ENCODE measurements at regions not wholly inside any gene's neighbourhood (a gene's known extent, or its start where the extent isn't known, plus 50 kb on each side); places are given as distances from the start of the nearest gene placed in this dataset.

DNA sequence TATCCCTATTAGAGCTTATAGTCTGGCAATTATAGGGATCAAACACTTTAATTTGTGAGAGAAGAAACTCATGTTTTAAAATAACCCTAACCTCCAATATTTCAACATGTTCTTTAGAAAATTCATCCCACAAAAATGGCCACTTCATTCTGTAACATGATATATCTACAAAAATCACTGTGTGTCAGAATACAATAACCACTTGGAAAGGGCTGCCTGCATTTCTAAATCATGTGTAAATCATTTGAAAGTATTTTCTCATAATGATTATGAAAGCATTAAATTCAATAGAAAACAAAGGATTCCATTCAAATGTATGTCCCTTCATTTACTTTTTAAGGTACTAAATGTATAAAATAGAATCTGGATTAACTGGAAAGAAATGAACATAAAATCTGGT is 101.4 kb upstream of the NHSL1 start:
- Mint-ChIP-seq H3K27ac (ENCODE audit: unreplicated experiment) (no peak overlapping the region), H3K9me3 (ENCODE audit: unreplicated experiment) (no peaks in the 10 kb centered on the region), H3K36me3 (ENCODE audit: low read depth, unreplicated experiment) (no peaks in the 10 kb centered on the region), H3K4me3 (ENCODE audit: unreplicated experiment) (no peak overlapping the region), H3K4me1 (ENCODE audit: low read depth, unreplicated experiment) (no peaks in the 10 kb centered on the region), H3K27me3 (ENCODE audit: low read depth, unreplicated experiment) (no peaks in the 10 kb centered on the region)
- DNase-seq (ENCODE audit: low read depth) (peak; percentile 66), FAIRE-seq (no peak)
- Histone ChIP-seq H3K27me3 (ENCODE audit: insufficient read depth, low read length) (no peaks in the 10 kb centered on the region), H3K4me2 (ENCODE audit: low read length) (no peak overlapping the region), H4K20me1 (ENCODE audit: insufficient read depth, low read length) (no peaks in the 10 kb centered on the region), H3K9me3 (ENCODE audit: insufficient read depth, low read depth, low read length) (no peaks in the 10 kb centered on the region), H3K79me2 (ENCODE audit: insufficient read depth, low read length) (peaks cover 4% of the 10 kb centered on the region), H3K27ac (ENCODE audit: low read depth, low read length) (no peak overlapping the region), H3K4me1 (ENCODE audit: insufficient read depth, low read length) (peaks cover 10% of the 10 kb centered on the region), H3K36me3 (ENCODE audit: insufficient read depth, low read length) (no peaks in the 10 kb centered on the region), H3K4me3 (ENCODE audit: insufficient read depth, low read depth, low read length) (no peak overlapping the region), H2AFZ (ENCODE audit: low read depth, low read length) (no peak overlapping the region), H3K9ac (ENCODE audit: low read length) (no peak overlapping the region)
- TF ChIP-seq CTCF (IDR thresholded peaks at IDR 0.05; ENCODE audit: insufficient read depth, low read depth, low read length): no peak
- TF ChIP-seq EZH2 (IDR thresholded peaks at IDR 0.05; ENCODE audit: insufficient read depth, low read length): no peak

GRCh38 chr6:138601128-138601527 is 101.8 kb upstream of the NHSL1 start:
- H3K9ac ChIP-seq (ENCODE audit: low read length): no peak overlapping the region
- peaks cover 10% of the 10 kb centered on the region for H3K4me1 ChIP-seq (ENCODE audit: insufficient read depth, low read length)
- no peaks in the 10 kb centered on the region for H4K20me1 ChIP-seq (ENCODE audit: insufficient read depth, low read length)
- no peak overlapping the region for H3K4me3 ChIP-seq (ENCODE audit: insufficient read depth, low read depth, low read length)
- no peak overlapping the region for H3K27ac Mint-ChIP-seq (ENCODE audit: unreplicated experiment)
- peaks cover 4% of the 10 kb centered on the region for H3K79me2 ChIP-seq (ENCODE audit: insufficient read depth, low read length)
- no peaks in the 10 kb centered on the region for H3K9me3 ChIP-seq (ENCODE audit: insufficient read depth, low read depth, low read length)
- H3K36me3 Mint-ChIP-seq (ENCODE audit: low read depth, unreplicated experiment): no peaks in the 10 kb centered on the region
- H3K4me3 Mint-ChIP-seq (ENCODE audit: unreplicated experiment): no peak overlapping the region
- no peak overlapping the region for H3K4me2 ChIP-seq (ENCODE audit: low read length)
- no peaks in the 10 kb centered on the region for H3K27me3 ChIP-seq (ENCODE audit: insufficient read depth, low read length)
- TF ChIP-seq EZH2 (IDR thresholded peaks at IDR 0.05; ENCODE audit: insufficient read depth, low read length) (no peak), CTCF (IDR thresholded peaks at IDR 0.05; ENCODE audit: insufficient read depth, low read depth, low read length) (no peak)
- H3K27me3 Mint-ChIP-seq (ENCODE audit: low read depth, unreplicated experiment): no peaks in the 10 kb centered on the region
- FAIRE-seq: no peak
- peaks cover 3% of the 10 kb centered on the region for H3K4me1 Mint-ChIP-seq (ENCODE audit: low read depth, unreplicated experiment)
- no peak overlapping the region for H3K27ac ChIP-seq (ENCODE audit: low read depth, low read length)
- H3K9me3 Mint-ChIP-seq (ENCODE audit: unreplicated experiment): no peaks in the 10 kb centered on the region
- no peak overlapping the region for H2AFZ ChIP-seq (ENCODE audit: low read depth, low read length)
- no peak for DNase-seq (ENCODE audit: low read depth)
- no peaks in the 10 kb centered on the region for H3K36me3 ChIP-seq (ENCODE audit: insufficient read depth, low read length)

DNA sequence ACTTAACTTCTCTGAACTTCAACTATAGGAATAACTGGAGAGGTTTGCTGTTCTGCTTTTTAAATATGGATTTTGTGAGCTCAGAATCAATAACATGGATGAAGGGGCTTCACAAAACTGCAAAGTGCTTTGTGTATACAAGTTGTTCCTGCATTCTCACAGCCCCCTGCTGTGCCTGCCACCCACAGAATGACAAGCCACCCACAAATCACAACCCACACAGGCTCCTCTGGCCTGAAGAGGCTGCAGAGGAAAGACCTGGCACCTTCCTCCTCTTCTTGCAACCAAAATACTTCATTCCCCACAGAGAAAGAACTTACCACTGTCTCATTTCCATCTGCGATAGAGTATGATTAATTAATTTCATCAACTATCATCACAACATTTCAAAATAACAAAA is 106.7 kb upstream of the NHSL1 start:
- Mint-ChIP-seq H3K27ac (ENCODE audit: unreplicated experiment) (no peak overlapping the region), H3K9me3 (ENCODE audit: unreplicated experiment) (no peaks in the 10 kb centered on the region), H3K36me3 (ENCODE audit: low read depth, unreplicated experiment) (peaks cover 2% of the 10 kb centered on the region), H3K27me3 (ENCODE audit: low read depth, unreplicated experiment) (no peaks in the 10 kb centered on the region), H3K4me3 (ENCODE audit: unreplicated experiment) (no peak overlapping the region), H3K4me1 (ENCODE audit: low read depth, unreplicated experiment) (peaks cover 15% of the 10 kb centered on the region)
- no peak for TF ChIP-seq EZH2 (IDR thresholded peaks at IDR 0.05; ENCODE audit: insufficient read depth, low read length)
- TF ChIP-seq CTCF (IDR thresholded peaks at IDR 0.05; ENCODE audit: insufficient read depth, low read depth, low read length): no peak
- Histone ChIP-seq H3K27ac (ENCODE audit: low read depth, low read length) (no peak overlapping the region), H3K4me2 (ENCODE audit: low read length) (no peak overlapping the region), H3K9ac (ENCODE audit: low read length) (no peak overlapping the region), H3K79me2 (ENCODE audit: insufficient read depth, low read length) (peaks cover 8% of the 10 kb centered on the region), H3K36me3 (ENCODE audit: insufficient read depth, low read length) (no peaks in the 10 kb centered on the region), H3K27me3 (ENCODE audit: insufficient read depth, low read length) (no peaks in the 10 kb centered on the region), H3K9me3 (ENCODE audit: insufficient read depth, low read depth, low read length) (no peaks in the 10 kb centered on the region), H3K4me1 (ENCODE audit: insufficient read depth, low read length) (peaks cover 11% of the 10 kb centered on the region), H3K4me3 (ENCODE audit: insufficient read depth, low read depth, low read length) (no peak overlapping the region), H4K20me1 (ENCODE audit: insufficient read depth, low read length) (no peaks in the 10 kb centered on the region), H2AFZ (ENCODE audit: low read depth, low read length) (no peak overlapping the region)
- DNase-seq (ENCODE audit: low read depth) (no peak), FAIRE-seq (no peak)
